ENCODE measurements at regions not wholly inside any gene's neighbourhood (a gene's known extent, or its start where the extent isn't known, plus 50 kb on each side); places are given as distances from the start of the nearest gene placed in this dataset.

DNA sequence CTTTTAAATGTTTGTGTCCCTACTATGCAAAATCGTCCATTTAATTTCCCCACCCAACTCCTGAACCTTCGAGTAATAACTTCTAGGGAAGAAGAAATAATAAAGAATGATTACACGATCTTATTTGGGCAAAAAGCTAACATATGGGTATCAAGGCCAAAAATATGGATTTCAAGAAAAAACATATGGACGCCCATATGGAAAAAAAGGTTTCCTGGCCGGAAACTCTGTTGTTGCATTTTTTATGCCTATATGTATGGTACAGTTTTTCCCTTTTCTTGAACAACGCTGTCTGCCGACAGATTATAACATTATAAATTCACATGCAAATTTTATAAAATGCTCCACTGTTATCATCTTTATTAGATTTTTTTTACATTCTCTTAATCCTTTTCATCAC lies 167.6 kb upstream of the ESRRG start:
- H3F3A ChIP-seq (ENCODE audit: low read depth): no peaks in the 10 kb centered on the region
- no peak overlapping the region for H3K9ac ChIP-seq (ENCODE audit: low read depth, low read length, poor library complexity, severe bottlenecking)
- no peaks in the 10 kb centered on the region for H3K79me2 ChIP-seq (ENCODE audit: insufficient read depth, low read length)
- TF ChIP-seq, protein P1, sequence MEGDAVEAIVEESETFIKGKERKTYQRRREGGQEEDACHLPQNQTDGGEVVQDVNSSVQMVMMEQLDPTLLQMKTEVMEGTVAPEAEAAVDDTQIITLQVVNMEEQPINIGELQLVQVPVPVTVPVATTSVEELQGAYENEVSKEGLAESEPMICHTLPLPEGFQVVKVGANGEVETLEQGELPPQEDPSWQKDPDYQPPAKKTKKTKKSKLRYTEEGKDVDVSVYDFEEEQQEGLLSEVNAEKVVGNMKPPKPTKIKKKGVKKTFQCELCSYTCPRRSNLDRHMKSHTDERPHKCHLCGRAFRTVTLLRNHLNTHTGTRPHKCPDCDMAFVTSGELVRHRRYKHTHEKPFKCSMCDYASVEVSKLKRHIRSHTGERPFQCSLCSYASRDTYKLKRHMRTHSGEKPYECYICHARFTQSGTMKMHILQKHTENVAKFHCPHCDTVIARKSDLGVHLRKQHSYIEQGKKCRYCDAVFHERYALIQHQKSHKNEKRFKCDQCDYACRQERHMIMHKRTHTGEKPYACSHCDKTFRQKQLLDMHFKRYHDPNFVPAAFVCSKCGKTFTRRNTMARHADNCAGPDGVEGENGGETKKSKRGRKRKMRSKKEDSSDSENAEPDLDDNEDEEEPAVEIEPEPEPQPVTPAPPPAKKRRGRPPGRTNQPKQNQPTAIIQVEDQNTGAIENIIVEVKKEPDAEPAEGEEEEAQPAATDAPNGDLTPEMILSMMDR (conservative IDR thresholded peaks at IDR 0.05; ENCODE audit: low read length): no peak
- TF ChIP-seq EZH2phosphoT487 (IDR thresholded peaks at IDR 0.05; ENCODE audit: borderline replicate concordance): no peak
- H4K20me1 ChIP-seq (ENCODE audit: insufficient read depth, low read length, poor library complexity, severe bottlenecking): no peaks in the 10 kb centered on the region
- no peaks in the 10 kb centered on the region for H3K9me2 ChIP-seq (replicated peaks; ENCODE audit: low read depth, low read length)
- H3K36me3 ChIP-seq (ENCODE audit: insufficient read depth, low read length): no peaks in the 10 kb centered on the region
- no peak overlapping the region for H3K4me2 ChIP-seq (ENCODE audit: low read depth, low read length, poor library complexity, severe bottlenecking)
- no peaks in the 10 kb centered on the region for H3K4me1 ChIP-seq (ENCODE audit: insufficient read depth, low read length, poor library complexity, severe bottlenecking)
- no peaks in the 10 kb centered on the region for H3K9me3 ChIP-seq (ENCODE audit: insufficient read depth, low read depth, low read length)
- H3K27me3 ChIP-seq (ENCODE audit: insufficient read depth, low read length, poor library complexity, severe bottlenecking): no peaks in the 10 kb centered on the region
- H2AFZ ChIP-seq (ENCODE audit: low read length): no peak overlapping the region
- no peak overlapping the region for H3K4me3 ChIP-seq (ENCODE audit: low read length, poor library complexity, severe bottlenecking)

- no peaks in the 10 kb centered on the region for H3K36me3 ChIP-seq (ENCODE audit: insufficient read depth, low read length)
- no peaks in the 10 kb centered on the region for H3K27me3 ChIP-seq (ENCODE audit: insufficient read depth, low read length, poor library complexity, severe bottlenecking)
- H3K9me2 ChIP-seq (replicated peaks; ENCODE audit: low read depth, low read length): no peaks in the 10 kb centered on the region
- no peak overlapping the region for H3K9ac ChIP-seq (ENCODE audit: low read depth, low read length, poor library complexity, severe bottlenecking)
- no peak overlapping the region for H3K4me2 ChIP-seq (ENCODE audit: low read depth, low read length, poor library complexity, severe bottlenecking)
- no peak overlapping the region for H3K4me3 ChIP-seq (ENCODE audit: low read length, poor library complexity, severe bottlenecking)
- H3K79me2 ChIP-seq (ENCODE audit: insufficient read depth, low read length): no peaks in the 10 kb centered on the region
- TF ChIP-seq EZH2phosphoT487 (IDR thresholded peaks at IDR 0.05; ENCODE audit: borderline replicate concordance): no peak
- TF ChIP-seq, protein P1 (conservative IDR thresholded peaks at IDR 0.05; ENCODE audit: low read length): no peak
- H3F3A ChIP-seq (ENCODE audit: low read depth): no peaks in the 10 kb centered on the region
- H4K20me1 ChIP-seq (ENCODE audit: insufficient read depth, low read length, poor library complexity, severe bottlenecking): no peaks in the 10 kb centered on the region
- H2AFZ ChIP-seq (ENCODE audit: low read length): no peak overlapping the region
- no peaks in the 10 kb centered on the region for H3K9me3 ChIP-seq (ENCODE audit: insufficient read depth, low read depth, low read length)
- H3K4me1 ChIP-seq (ENCODE audit: insufficient read depth, low read length, poor library complexity, severe bottlenecking): no peaks in the 10 kb centered on the region
These were observed 165.5 kb upstream of the ESRRG start for GRCh38 chr1:216888731-216889130.

GRCh38 chr1:216887032-216887431 lies 163.8 kb upstream of the ESRRG start:
- Histone ChIP-seq H2AFZ (ENCODE audit: low read length) (no peak overlapping the region), H3K4me2 (ENCODE audit: low read depth, low read length, poor library complexity, severe bottlenecking) (no peak overlapping the region), H4K20me1 (ENCODE audit: insufficient read depth, low read length, poor library complexity, severe bottlenecking) (no peaks in the 10 kb centered on the region), H3K27me3 (ENCODE audit: insufficient read depth, low read length, poor library complexity, severe bottlenecking) (no peaks in the 10 kb centered on the region), H3K79me2 (ENCODE audit: insufficient read depth, low read length) (no peaks in the 10 kb centered on the region), H3F3A (ENCODE audit: low read depth) (no peaks in the 10 kb centered on the region), H3K4me3 (ENCODE audit: low read length, poor library complexity, severe bottlenecking) (no peak overlapping the region), H3K9ac (ENCODE audit: low read depth, low read length, poor library complexity, severe bottlenecking) (no peak overlapping the region), H3K9me2 (replicated peaks; ENCODE audit: low read depth, low read length) (no peaks in the 10 kb centered on the region), H3K36me3 (ENCODE audit: insufficient read depth, low read length) (no peaks in the 10 kb centered on the region), H3K4me1 (ENCODE audit: insufficient read depth, low read length, poor library complexity, severe bottlenecking) (no peaks in the 10 kb centered on the region), H3K9me3 (ENCODE audit: insufficient read depth, low read depth, low read length) (no peaks in the 10 kb centered on the region)
- TF ChIP-seq, protein P1 (conservative IDR thresholded peaks at IDR 0.05; ENCODE audit: low read length): no peak
- no peak for TF ChIP-seq EZH2phosphoT487 (IDR thresholded peaks at IDR 0.05; ENCODE audit: borderline replicate concordance)

All from Loucy (cell line).